HG03378 (cell line): ENCODE measurements at regions not wholly inside any gene's neighbourhood (a gene's known extent, or its start where the extent isn't known, plus 50 kb on each side); places are given as distances from the start of the nearest gene placed in this dataset.
A peak's percentile ranks its signal among the peaks of the same experiment; 100 is the strongest.
"Not testable (repeated sequence)": the region's sequence is repeated elsewhere in the genome, so short reads cannot be mapped to it uniquely, and the experiment has no call there.

Experiments used
- ATAC-seq: cut with Tn5 transposase; IDR thresholded peaks from one replicate; pipeline ENCODE4 v1.9.1; 2021; ENCODE audit warnings: mild to moderate bottlenecking, moderate library complexity; ENCODE audit not compliant: unreplicated experiment

DNA sequence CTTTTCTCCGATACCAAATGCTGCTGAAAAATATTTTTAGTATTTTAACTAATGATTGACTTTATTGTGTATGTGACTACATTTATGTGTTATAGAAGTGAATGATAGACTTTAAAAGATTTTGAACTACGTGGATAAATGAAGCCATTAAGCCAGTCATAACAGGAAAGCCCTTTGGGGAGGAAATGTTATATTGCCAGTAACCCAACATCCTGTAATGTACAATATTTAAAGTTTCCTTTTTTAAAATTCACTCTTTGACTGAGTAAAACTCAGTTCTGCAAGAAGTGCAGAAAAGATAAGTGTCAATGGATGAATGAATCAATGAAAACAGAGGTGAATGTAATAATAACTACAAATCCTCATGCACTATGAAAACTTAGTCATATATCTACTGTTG, 102.6 kb upstream of the TLE4 start:
- no peak for ATAC-seq

DNA sequence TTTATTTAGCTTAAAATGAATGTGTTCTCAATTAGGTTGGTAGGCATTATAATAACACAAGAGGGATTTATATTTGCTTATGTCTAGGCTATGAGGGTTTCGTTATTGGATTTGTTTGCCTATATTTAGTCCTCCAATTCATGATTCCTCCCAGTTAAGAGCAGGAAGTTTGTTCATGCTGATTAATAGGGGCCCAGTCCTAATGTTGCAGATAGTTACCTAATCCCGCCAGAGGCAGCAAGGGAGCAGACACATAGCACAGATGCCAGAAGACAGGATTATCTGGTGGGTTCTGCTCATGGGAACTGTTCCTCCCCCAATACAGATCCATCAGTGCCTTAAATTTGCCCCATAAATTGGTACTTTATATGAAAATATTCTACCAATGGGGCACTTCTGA, 100.8 kb upstream of the TLE4 start:
- no peak for ATAC-seq

DNA sequence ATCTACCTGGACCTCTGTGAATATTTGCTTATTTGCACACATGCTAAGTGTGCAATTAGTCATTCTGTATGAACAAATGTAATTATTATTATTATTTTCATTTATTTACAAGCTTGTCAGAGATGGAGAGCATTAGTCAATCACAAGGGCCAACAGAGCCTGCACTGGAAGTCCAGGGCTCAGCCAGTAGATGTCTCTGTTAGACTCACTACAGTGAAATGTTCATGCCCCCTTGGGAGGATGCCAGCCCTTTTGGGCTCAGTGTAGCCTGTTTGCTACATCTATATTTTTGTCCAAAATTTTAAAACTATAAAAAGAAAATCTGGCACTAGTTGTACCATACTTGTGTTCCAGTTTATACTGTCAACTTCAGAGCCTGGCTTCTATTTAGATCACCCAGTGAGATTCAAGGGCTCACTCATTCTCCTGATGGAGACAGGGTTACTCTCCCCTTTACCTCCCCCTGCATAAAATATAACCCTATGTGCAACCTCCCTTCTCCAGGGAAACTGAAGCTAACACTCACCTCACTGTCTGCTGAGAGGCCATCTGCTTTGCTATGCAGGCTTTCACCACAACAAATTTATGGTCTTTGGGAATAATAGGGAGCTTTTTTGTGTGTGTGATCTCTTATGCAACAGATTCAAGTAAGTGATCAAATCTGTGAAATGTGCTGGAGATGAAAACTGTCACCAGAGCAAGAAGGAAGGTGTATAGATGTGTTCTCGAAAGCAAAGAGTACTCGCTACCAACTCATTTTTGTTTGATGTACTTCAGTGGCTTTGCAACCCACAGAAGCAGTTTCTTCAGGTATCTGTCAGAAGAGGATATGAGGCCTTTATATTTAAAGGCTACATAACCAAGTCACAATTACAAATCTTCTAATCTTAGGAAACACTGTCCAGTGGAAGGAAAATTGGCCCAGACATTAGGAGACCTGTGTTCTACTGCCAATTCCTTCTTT, 99.9 kb upstream of the TLE4 start:
- no peak for ATAC-seq

DNA sequence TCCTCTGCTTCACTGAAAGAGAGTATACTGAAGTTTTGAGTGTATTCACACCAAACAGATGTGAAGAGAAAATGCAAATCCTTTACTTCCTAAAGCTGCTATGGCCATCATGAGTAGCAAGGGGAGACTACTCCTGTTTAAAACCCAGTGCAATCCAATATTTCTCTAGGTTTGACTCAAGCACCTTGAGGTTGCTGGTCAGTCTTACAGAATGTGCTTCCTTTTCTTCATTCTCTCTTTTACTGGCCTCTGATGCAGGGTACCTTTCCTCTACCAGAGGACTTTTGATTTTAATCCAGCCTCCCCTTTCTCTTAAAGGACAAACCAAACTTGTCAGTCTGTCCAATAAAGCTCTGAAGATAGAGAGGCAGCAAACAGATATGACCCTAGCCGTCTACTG, 98.1 kb upstream of the TLE4 start:
- no peak for ATAC-seq

DNA sequence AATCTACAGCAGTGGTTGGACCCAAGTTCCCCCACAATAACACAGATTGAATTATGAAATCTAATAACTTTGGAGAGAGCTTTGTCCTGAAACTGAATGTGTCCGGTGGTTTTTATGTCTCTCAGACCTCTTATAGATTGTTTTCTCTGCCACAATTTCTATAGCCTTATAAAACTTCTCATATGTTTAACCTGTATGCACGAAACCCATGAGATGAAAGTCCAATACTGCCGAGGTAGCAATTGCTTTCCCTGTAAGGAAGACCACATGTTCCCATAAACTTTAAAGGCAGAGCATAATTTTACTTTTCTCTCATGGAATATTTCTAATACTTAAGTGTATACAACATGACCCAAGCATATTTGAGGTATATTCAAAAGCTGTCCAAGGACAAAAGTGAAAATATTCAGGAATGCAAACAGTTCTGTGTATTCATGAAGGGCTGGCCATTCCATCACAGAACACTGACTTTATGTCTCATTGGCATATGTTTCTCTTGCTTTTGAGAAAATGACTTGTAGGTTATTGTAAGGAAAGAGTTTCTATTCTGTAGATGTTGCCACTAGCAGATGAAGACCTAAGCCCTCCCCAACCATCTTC, 94.4 kb upstream of the TLE4 start:
- ATAC-seq = no peak

DNA sequence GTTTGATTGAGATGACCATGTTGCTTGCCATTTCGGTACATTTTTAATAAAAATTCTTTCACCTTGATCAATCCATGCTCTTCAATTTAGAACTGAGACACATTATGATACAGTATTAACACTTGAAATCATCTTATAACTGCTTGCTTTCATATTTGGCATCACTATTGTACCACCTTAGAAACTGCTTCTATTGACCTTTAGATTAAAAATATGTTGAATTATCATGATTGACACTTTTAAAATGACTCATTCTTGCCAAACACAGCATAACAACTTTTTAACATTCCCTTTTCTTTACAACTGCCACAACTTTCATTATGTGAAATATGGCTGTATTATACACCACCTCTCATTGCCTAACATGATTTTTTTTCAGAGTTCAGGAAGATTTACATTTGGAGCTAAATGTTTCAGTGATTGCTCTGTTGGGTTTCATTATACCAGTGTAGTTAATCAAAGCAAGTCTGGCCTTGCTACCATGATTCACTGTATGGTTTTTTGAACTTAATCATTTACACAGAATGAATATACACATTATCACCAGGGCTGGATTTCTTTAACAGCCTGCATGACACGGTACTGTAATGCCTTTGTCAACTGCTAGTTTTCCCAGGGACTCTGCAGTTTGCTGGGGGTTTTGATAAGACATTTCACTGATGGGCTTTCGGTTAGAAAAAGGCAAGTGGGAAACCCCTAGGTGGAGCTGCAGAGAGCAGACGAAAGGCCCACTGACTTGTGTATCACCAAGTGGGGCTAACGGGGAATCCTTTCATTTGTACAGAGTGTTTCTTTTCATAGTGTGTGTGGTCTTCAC, 93.6 kb upstream of the TLE4 start:
- ATAC-seq = peak; percentile 44

DNA sequence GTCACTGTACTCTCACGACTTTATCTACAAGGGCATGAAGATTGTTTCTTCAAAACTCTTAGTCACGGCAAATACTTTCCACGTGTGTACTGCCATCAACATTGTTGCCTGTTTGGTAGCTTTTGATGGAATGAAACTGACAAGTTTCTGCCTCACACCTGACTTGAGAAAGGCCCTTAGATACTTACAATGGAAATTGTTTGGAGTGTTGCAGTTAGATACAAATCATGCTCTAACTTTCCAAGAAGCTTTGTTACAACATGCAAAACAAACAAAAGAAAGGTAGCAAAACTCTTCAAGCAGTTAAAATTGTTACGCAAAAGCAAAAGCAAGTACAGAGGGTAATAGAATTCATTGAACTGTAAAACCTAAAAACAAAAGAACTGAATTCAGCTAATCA, 91.1 kb upstream of the TLE4 start:
- ATAC-seq = no peak

DNA sequence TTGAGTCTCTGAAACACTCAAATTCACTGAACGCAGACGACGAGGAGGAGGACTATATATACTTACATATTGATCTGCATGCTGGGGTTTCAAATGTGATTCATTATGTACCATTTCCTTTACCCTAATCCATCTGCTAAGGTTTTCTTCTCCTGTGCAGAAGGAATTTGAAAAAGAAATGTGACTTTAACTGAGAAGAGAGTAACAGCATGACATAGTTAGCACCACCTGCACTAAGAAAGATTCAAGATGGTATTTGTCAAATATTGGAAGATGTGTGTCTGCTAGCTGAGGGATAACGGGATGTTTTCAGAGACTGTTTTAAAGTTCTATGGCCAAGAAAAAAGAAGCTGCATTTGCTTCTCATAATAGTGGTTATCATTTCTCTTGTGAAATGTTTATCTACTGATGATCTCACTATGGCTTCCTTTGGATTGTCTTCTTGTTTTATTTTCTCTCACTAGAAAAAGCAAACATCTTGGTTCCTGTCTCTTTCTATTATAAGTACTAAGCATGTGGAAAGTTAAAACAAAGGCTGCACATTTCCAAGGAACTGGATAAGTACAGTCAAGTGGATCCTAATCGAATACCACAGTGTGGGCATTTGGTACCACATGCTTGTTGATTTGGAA, 89.8 kb upstream of the TLE4 start:
- ATAC-seq = no peak

DNA sequence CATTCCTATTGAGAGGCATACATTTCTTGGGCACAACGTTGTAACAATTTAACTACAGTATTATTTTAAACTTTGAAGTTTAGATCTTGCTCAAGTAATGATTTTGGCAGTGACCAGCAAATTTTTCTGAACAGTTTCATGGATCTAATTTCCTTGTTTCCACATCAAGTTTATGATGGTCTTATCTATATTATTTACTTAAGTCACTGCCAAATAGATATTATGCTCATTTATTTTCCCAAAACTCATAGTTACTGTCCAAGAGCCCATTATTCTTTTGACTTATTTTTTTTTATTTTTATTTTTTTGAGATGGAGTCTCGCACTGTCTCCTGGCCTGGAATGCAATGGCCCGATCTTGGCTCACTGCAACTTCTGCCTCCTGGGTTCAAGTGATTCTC, 86.5 kb upstream of the TLE4 start:
- no peak for ATAC-seq

DNA sequence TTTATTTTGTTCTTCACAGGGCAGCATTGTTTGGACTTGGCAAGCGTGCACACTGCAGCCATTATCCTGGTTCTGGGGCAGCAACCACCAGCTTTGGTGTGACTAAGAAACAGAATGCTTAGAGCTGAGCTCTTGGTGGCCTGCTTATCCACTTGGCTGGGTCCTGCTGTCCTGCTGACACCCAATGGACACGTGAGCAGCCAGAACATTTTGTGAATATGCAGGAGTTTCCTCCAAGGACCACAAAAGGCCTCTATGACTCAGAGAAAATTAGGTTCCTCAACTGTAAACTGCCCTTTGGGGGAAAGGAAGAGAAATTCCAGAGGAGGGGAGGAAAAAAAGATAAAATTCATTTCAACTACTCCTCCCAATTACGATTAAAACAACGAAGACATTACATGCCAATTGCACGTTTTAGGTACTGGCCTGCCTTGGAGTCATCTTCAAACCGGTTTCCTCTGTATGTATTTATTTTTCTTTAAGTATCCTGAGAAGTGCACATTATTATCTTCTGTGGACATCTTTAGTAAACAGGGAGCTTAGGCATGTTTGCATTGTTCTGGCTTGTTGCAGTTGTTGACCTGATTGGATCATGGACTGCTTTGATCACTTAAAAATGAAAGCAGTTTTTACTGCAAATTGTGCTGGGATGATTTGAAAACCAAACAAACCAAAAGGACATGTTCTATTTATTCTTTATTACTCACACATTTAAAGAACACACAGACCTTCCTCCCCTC, 82.3 kb upstream of the TLE4 start:
- no peak for ATAC-seq

DNA sequence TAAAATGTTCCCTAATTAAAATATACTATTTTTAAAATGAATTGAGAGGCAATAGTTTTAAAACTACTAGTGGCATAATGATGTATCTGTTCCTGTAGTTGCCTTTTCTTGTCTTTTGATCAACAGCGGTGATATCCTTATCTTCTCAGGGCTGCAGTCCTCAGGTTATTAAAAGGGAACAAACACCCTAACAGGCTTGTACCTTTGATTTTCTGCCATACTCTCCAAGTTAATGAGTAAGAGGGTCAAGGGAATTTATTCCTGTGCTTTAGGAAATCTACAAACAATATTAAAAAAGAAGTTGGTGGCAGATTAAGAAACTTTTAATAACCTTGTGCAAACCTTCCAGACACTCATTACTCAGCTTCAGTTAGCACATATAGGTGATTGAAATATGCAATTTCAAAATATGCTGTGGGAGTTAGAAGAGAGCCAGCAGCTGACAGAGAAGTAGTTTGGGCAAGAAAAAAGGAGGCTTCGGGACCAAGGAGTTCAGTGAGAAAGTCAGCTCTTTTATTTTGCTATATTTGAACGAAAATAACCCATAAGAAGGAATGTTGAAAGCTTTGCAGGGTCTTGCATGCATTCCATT, 81.0 kb upstream of the TLE4 start:
- no peak for ATAC-seq

DNA sequence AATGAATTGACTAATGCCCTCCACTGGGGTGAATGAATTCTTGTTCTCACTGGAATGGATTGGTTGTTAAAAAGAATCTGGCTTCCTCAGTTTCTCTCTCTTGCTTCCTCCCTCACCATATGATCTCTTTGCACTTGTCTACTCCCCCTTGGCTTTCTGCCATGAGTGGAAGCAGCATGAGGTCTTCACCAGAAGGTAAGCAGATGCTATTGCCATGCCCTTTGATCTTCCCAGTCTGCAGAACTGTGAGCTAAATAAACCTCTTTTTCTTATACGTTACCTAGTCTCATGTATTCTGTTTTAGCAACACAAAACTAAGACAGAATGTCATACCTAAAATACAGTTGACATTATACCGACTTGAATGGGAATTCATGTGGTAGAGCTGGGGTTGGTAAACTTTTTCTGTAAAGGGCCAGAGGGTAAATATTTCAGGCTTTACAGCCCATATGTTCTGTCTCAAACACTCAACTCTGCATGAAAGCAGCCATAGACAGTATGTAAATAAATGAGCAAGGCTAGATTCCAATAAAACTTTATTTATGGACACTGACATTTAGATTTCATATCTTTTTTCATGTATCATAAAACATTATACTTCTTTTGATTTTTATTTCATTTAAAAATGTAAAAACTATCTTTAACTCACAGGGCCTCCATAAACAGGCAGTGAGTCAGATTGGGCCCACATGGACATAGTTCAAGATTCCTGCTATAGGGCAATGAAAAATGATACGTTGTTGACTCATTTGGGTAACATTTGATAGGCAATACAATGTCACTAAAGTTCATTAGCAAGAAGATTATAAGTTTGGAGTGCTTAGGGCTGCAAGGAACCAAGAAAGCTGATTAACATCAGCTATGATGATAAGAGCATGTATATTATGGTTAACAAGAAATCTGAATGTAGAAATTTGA, 79.4 kb upstream of the TLE4 start:
- no peak for ATAC-seq

DNA sequence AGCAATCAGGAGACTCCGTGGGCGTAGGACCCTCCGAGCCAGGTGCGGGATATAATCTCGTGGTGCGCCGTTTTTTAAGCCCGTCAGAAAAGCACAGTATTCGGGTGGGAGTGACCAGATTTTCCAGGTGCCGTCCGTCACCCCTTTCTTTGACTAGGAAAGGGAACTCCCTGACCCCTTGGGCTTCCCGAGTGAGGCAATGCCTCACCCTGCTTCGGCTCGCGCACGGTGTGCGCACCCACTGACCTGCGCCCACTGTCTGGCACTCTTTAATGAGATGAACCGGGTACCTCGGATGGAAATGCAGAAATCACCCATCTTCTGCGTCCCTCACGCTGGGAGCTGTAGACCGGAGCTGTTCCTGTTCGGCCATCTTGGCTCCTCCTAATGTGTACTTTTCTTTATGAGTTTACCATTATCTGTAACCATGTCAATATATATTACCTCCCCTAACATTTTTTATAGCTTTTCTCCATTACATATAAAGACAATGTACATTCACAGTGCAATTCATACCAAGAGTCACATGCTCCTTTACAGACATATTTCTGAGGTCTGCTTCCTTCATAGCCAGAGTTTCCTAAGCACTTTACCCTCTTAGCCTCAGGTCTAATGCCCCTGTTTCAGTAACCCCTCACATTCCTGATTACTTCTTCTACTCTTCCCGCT, 71.4 kb upstream of the TLE4 start:
- ATAC-seq = not testable (repeated sequence)

DNA sequence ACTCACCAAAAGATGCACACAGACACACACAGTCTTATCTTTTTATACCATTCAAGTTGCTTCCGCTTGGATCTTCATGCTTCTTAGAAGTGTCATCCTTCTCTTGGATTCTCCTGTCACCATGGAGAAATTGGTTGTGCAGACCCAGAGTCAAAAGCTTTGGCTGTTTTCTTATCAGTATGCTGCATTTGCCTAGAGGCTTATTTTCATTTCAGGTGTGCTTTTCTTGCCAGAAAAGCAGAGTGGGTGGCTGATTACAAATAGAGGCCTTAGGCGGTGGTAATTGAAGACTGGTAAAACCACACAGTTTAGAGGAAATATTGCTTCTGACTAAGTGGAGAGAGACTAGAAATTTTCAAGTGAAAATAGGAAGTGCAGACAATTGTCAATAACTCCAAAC, 70.2 kb upstream of the TLE4 start:
- no peak for ATAC-seq

DNA sequence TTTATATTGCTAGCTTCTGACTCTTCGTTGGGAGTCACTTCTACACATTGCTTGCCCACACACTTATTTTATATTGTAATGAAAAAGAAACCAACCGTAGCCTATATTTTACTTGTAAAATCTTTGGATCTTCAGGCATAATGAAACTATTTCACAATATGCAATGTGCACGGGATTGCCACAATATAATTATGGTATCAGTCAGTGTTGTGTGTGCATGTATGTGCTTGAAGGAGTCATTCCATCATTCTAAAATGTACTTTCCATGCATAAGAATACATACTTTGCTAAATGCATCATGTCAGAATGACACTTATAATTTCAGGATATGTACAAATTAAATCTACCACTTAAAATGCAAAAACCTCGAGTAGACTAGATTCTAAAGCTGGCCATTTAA, 64.0 kb upstream of the TLE4 start:
- ATAC-seq = no peak

DNA sequence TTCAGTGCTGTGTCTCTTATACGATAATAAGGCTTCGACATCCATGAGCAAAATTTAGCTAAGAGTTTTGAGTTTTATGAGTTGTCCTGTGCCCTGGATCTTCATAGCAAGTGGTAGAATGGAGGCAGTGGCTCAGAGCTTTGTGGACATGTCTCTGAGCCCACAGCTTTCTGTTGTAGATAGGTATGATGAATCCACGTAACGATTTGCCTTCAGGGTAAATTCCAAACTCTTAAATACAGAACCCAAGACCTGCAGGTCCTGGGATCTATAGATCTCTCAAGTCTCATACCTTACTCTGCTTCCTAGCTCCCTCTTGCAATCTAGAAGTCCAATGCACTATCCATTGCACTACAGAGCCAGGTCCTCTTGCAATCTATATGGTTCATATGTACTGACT, 59.5 kb upstream of the TLE4 start:
- no peak for ATAC-seq
